ENCODE measurements at regions not wholly inside any gene's neighbourhood (a gene's known extent, or its start where the extent isn't known, plus 50 kb on each side); places are given as distances from the start of the nearest gene placed in this dataset.

- Histone ChIP-seq H3K9ac (ENCODE audit: insufficient read depth in 1 of 2, low read length in 2 of 2) (no peak overlapping the region), H3K27ac (ENCODE audit: low read depth in 1 of 2, low read length in 1 of 2) (no peak overlapping the region), H3K4me3 (no peak overlapping the region), H3K27me3 (ENCODE audit: control insufficient read depth in 3 of 3, insufficient read depth in 3 of 3, low read length in 2 of 3) (no peaks in the 10 kb centered on the region), H3K9me3 (ENCODE audit: control insufficient read depth in 4 of 4, insufficient read depth in 3 of 4, low read length in 3 of 4) (peaks cover 0 to 3% (median 0%) of the 10 kb centered on the region in 4 donors), H3K36me3 (ENCODE audit: control insufficient read depth in 4 of 4, insufficient read depth in 4 of 4, low read length in 4 of 4) (no peaks in the 10 kb centered on the region), H3K4me1 (ENCODE audit: control insufficient read depth in 5 of 5, insufficient read depth in 5 of 5, low read length in 5 of 5) (peaks cover 0 to 3% (median 0%) of the 10 kb centered on the region in 5 donors)
- DNase-seq (no peak), ATAC-seq (ENCODE audit: insufficient read depth, low FRiP score) (no peak)
- TF ChIP-seq, protein P1, sequence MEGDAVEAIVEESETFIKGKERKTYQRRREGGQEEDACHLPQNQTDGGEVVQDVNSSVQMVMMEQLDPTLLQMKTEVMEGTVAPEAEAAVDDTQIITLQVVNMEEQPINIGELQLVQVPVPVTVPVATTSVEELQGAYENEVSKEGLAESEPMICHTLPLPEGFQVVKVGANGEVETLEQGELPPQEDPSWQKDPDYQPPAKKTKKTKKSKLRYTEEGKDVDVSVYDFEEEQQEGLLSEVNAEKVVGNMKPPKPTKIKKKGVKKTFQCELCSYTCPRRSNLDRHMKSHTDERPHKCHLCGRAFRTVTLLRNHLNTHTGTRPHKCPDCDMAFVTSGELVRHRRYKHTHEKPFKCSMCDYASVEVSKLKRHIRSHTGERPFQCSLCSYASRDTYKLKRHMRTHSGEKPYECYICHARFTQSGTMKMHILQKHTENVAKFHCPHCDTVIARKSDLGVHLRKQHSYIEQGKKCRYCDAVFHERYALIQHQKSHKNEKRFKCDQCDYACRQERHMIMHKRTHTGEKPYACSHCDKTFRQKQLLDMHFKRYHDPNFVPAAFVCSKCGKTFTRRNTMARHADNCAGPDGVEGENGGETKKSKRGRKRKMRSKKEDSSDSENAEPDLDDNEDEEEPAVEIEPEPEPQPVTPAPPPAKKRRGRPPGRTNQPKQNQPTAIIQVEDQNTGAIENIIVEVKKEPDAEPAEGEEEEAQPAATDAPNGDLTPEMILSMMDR (IDR thresholded peaks at IDR 0.05; ENCODE audit: control extremely low read depth, extremely low read depth): no peak
- whole genome bisulfite sequencing, 2 donors: 60 to 61% methylated on average over 4 of the region's 4 CpGs
Observed at GRCh38 chr3:187921391-187922074, 176.3 kb upstream of the BCL6 start.

DNA sequence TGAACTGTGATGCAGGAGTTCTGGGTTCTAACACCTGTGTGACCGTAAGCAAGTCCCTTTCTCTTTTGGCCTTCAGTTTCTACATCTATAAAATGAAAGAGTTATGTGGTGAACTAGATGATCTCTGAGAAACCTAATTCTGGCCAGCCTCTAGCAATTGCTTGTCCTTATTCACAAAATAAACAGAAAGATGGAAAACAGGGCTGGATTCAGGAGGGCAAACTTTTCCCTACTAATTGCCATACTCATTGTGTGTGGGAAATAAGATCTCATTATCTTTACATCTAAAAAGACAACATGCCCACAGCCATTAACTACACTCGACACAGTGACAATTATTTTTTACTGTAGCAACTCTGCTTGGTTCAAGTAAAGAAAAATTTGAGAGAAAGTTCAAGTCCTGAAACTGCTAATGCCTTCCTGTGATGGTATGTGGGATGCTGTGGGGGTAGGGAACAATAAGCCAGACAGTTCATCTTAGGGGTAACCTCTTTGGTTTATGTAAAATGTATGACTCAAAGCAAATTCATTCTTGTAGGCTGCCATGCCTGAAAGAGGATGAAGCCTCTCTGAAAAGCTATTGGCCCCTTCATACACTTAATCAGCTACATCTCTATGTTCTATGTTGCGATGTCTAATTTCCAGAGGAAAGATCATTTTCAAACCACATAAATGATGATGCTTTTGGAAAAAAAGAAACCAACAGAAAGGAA is 177.6 kb upstream of the BCL6 start:
- TF ChIP-seq, protein P1 (IDR thresholded peaks at IDR 0.05; ENCODE audit: control extremely low read depth, extremely low read depth): no peak
- H3K27ac ChIP-seq (ENCODE audit: low read depth in 1 of 2, low read length in 1 of 2): no peak overlapping the region

GRCh38 chr3:187924651-187925050 is 179.4 kb upstream of the BCL6 start:
- peaks cover 0 to 4% (median 0%) of the 10 kb centered on the region in 5 donors for H3K4me1 ChIP-seq (ENCODE audit: control insufficient read depth in 5 of 5, insufficient read depth in 5 of 5, low read length in 5 of 5)
- no peak overlapping the region for H3K9ac ChIP-seq (ENCODE audit: insufficient read depth in 1 of 2, low read length in 2 of 2)
- DNase-seq: no peak
- H3K27ac ChIP-seq (ENCODE audit: low read depth in 1 of 2, low read length in 1 of 2): no peak overlapping the region
- ATAC-seq (ENCODE audit: insufficient read depth, low FRiP score): no peak
- H3K27me3 ChIP-seq (ENCODE audit: control insufficient read depth in 3 of 3, insufficient read depth in 3 of 3, low read length in 2 of 3): no peaks in the 10 kb centered on the region
- TF ChIP-seq, protein P1 (IDR thresholded peaks at IDR 0.05; ENCODE audit: control extremely low read depth, extremely low read depth): no peak
- no peaks in the 10 kb centered on the region for H3K36me3 ChIP-seq (ENCODE audit: control insufficient read depth in 4 of 4, insufficient read depth in 4 of 4, low read length in 4 of 4)
- peaks cover 0 to 3% (median 0%) of the 10 kb centered on the region in 4 donors for H3K9me3 ChIP-seq (ENCODE audit: control insufficient read depth in 4 of 4, insufficient read depth in 3 of 4, low read length in 3 of 4)
- H3K4me3 ChIP-seq: no peak overlapping the region

More for the DNA sequence above, 177.6 kb upstream of the BCL6 start:
- ATAC-seq (ENCODE audit: insufficient read depth, low FRiP score): no peak
- peaks cover 0 to 3% (median 0%) of the 10 kb centered on the region in 5 donors for H3K4me1 ChIP-seq (ENCODE audit: control insufficient read depth in 5 of 5, insufficient read depth in 5 of 5, low read length in 5 of 5)
- no peak overlapping the region for H3K4me3 ChIP-seq
- 93 to 97% methylated on average over 3 of the region's 3 CpGs for WGBS, 2 donors
- no peaks in the 10 kb centered on the region for H3K36me3 ChIP-seq (ENCODE audit: control insufficient read depth in 4 of 4, insufficient read depth in 4 of 4, low read length in 4 of 4)
- H3K9me3 ChIP-seq (ENCODE audit: control insufficient read depth in 4 of 4, insufficient read depth in 3 of 4, low read length in 3 of 4): peaks cover 0 to 3% (median 0%) of the 10 kb centered on the region in 4 donors
- H3K27me3 ChIP-seq (ENCODE audit: control insufficient read depth in 3 of 3, insufficient read depth in 3 of 3, low read length in 2 of 3): no peaks in the 10 kb centered on the region
- H3K9ac ChIP-seq (ENCODE audit: insufficient read depth in 1 of 2, low read length in 2 of 2): no peak overlapping the region
- DNase-seq: no peak

Data from lung (tissue), 11 donors.